Gastrocnemius medialis (tissue), 4 donors: ENCODE measurements at regions not wholly inside any gene's neighbourhood (a gene's known extent, or its start where the extent isn't known, plus 50 kb on each side); places are given as distances from the start of the nearest gene placed in this dataset.
"Not testable (repeated sequence)": the region's sequence is repeated elsewhere in the genome, so short reads cannot be mapped to it uniquely, and the experiment has no call there.

Source experiments
- CTCF ChIP-seq, 5 experiments: fragments of 450-650 bp in 3 of 5; fragments of 200-600 bp in 2 of 5; sonication (generic) in 2 of 5; IDR thresholded peaks in 4 of 5; conservative IDR thresholded peaks in 1 of 5; 1 replicate in 4 of 5; 2 replicates in 1 of 5; pipeline ENCODE4 v1.5.1; 2016 to 2019; ENCODE audit warnings: antibody characterized with exemption in 5 of 5, mild to moderate bottlenecking in 3 of 5, moderate library complexity in 3 of 5
- POLR2A ChIP-seq, 2 donors: fragments of 450-650 bp; IDR thresholded peaks; one replicate each; pipeline ENCODE4 v1.6.1; 2017; ENCODE audit warnings: antibody characterized with exemption in 2 of 2, mild to moderate bottlenecking in 2 of 2, moderate library complexity in 2 of 2

- not testable (repeated sequence) for TF ChIP-seq CTCF (IDR thresholded peaks at IDR 0.05 in 4 of 5, conservative IDR thresholded peaks at IDR 0.05 in 1 of 5); POLR2A (IDR thresholded peaks at IDR 0.05)
Measured at GRCh38 chr11:47921080-47921555, 59.2 kb upstream of the PTPRJ start.
